RWPE1 (cell line): ENCODE measurements at regions not wholly inside any gene's neighbourhood (a gene's known extent, or its start where the extent isn't known, plus 50 kb on each side); places are given as distances from the start of the nearest gene placed in this dataset.

Source experiments
- CTCF ChIA-PET: fragments of 350-600 bp; sonication (Branson Sonifier 250); formaldehyde crosslinking; extraction: SDS; loops from one replicate; lab custom pipeline; 2021; lab: Yijun Ruan, JAX
- POLR2A ChIA-PET: fragments of 400-600 bp; formaldehyde crosslinking; extraction: SDS; loops from one replicate; lab custom pipeline; 2020; ENCODE audit warnings: antibody characterized with exemption; ENCODE audit not compliant: low non-redundant PET; lab: Yijun Ruan, JAX
- DNase-seq: peaks from one replicate; pipeline ENCODE4 v3.0.0; 2012; ENCODE audit warnings: low spot score
- H3K27ac ChIP-seq: fragments of 450-650 bp; 2 replicates; pipeline ENCODE4 v1.5.1; 2017
- TF ChIP-seq, protein P1 (sequence below): fragments of 450-650 bp; conservative IDR thresholded peaks from 2 replicates; pipeline ENCODE4 v1.5.1; 2017; ENCODE audit warnings: low read depth, mild to moderate bottlenecking

DNA sequence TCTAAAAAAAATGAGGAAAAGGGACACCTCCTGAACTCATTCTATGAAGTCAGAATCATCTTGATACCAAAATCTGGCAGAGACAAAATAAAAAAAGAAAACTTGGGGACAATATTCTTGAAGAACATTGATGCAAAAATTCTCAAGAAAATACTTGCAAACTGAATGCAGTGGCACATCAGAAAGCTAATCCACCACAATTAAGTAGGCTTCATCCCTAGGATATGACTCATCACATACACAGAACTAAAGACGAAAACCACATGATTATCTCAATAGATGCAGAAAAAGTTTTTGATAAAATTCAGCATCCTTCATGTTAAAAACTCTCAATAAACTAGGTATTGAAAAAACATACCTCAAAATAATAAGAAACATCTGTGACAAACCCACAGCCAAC is 98.3 kb downstream of the FAM47B start:
- no peak overlapping the region for H3K27ac ChIP-seq
- ChIA-PET CTCF (no interaction called here), POLR2A (no interaction called here)
- DNase-seq, result no peak
- TF ChIP-seq, protein P1, sequence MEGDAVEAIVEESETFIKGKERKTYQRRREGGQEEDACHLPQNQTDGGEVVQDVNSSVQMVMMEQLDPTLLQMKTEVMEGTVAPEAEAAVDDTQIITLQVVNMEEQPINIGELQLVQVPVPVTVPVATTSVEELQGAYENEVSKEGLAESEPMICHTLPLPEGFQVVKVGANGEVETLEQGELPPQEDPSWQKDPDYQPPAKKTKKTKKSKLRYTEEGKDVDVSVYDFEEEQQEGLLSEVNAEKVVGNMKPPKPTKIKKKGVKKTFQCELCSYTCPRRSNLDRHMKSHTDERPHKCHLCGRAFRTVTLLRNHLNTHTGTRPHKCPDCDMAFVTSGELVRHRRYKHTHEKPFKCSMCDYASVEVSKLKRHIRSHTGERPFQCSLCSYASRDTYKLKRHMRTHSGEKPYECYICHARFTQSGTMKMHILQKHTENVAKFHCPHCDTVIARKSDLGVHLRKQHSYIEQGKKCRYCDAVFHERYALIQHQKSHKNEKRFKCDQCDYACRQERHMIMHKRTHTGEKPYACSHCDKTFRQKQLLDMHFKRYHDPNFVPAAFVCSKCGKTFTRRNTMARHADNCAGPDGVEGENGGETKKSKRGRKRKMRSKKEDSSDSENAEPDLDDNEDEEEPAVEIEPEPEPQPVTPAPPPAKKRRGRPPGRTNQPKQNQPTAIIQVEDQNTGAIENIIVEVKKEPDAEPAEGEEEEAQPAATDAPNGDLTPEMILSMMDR, result no peak

DNA sequence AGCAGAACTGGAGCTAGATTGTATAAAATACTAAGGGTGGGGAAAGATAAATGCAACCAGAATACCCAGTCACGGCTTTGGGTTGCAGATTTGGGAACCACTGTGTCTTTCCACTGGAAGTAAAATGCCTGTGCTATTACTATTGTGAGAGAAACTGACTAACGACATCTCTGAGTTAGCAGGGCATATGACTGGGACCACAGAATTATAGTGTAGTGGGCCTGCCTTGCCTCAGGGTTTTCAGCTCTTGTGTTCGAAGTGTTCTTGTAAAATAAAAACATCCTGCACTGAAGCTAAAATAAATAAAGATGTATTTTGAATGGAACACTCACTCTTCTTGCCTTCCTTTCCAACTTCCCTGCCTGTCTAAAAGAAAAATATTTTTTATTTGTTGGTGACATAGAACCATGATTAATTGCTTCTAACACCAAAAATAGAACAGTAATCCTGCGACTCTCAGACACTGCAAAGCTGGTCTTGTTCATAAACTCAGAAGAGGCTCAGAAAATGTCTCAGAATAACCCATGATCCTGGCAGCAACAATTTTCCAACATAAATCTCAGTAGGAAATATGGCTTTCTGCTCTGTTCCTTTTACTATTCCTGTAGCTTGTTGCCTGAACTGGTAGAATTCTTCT is 104.2 kb downstream of the FAM47B start:
- DNase-seq, result no peak
- ChIA-PET CTCF (no interaction called here), POLR2A (no interaction called here)
- H3K27ac ChIP-seq, result no peak overlapping the region
- TF ChIP-seq, protein P1, result no peak

DNA sequence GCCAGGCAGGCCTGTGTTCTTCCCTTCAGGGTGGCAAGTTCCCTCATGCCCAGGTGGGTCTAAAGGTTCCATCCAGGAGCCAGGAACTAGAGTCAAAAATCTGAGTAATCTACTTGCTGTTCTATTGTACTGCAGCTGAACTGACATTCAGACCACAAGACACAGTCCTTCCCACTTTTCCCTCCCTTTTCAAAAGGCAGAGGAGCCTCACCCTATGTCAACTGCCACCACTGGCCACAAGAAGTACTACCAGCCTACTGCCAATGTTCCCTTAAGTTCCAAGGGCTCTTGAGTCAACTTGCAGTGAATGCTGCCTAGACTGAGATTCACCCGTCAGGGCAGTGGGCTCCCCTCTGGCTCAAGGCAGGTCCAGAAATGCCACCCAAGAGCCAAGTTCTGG is 133.5 kb downstream of the FAM47B start:
- TF ChIP-seq, protein P1, result no peak
- DNase-seq, result no peak
- POLR2A ChIA-PET, result no interaction called here
- CTCF ChIA-PET, result no interaction called here
- no peak overlapping the region for H3K27ac ChIP-seq

GRCh38 chrX:35090801-35091200 is 148.2 kb downstream of the FAM47B start:
- ChIA-PET POLR2A (no interaction called here), CTCF (interaction anchor here (0.7 kb wide), 1 partner anchor 11 kb away, joined by 5 read pairs; no protein-coding TSS in a partner anchor)
- TF ChIP-seq, protein P1, result no peak
- H3K27ac ChIP-seq, result no peak overlapping the region
- DNase-seq, result no peak

- DNase-seq, result no peak
- ChIA-PET CTCF (no interaction called here), POLR2A (no interaction called here)
- TF ChIP-seq, protein P1, result no peak
- H3K27ac ChIP-seq, result no peak overlapping the region
Observed at GRCh38 chrX:35098419-35098818, 155.8 kb downstream of the FAM47B start.

- no peak overlapping the region for H3K27ac ChIP-seq
- ChIA-PET POLR2A (no interaction called here), CTCF (no interaction called here)
- TF ChIP-seq, protein P1, result no peak
- DNase-seq, result no peak
Observed at GRCh38 chrX:35101901-35102300, 159.3 kb downstream of the FAM47B start.

GRCh38 chrX:35104626-35105025 is 162.0 kb downstream of the FAM47B start:
- ChIA-PET POLR2A (no interaction called here), CTCF (no interaction called here)
- TF ChIP-seq, protein P1, result no peak
- no peak for DNase-seq
- H3K27ac ChIP-seq, result no peak overlapping the region
